B cell (primary cell): ENCODE measurements at regions not wholly inside any gene's neighbourhood (a gene's known extent, or its start where the extent isn't known, plus 50 kb on each side); places are given as distances from the start of the nearest gene placed in this dataset.

ENCODE experiments used
- CTCF ChIP-seq: fragments of 200-600 bp; IDR thresholded peaks from one replicate; pipeline ENCODE4 v1.8.0; 2022; ENCODE audit warnings: antibody characterized with exemption, mild to moderate bottlenecking
- EZH2 ChIP-seq: IDR thresholded peaks from 2 replicates; pipeline ENCODE4 v1.6.1; 2012; ENCODE audit warnings: borderline replicate concordance, low read depth, mild to moderate bottlenecking, moderate library complexity, low read length; ENCODE audit not compliant: insufficient read depth, poor library complexity, severe bottlenecking

DNA sequence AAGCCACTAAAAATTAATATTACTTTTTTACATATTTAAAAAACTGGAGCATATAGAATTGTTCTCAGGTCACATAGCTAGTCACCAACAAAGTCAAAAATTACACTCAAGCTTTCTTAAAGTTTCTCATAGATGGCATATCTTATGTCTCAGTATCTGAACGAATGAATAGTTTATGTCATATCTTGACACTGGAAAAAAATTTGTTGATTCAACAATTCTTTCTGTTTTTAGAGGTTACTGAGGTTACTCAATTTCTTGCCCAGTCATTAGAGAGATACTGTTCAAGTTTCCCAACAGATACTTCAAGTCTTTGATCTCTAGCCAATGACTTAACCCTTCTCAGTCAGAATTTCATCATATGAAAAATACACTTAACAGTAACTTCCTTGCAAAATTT, 113.1 kb upstream of the XIRP2 start:
- no peak for TF ChIP-seq CTCF
- no peak for TF ChIP-seq EZH2
